ENCODE measurements at regions not wholly inside any gene's neighbourhood (a gene's known extent, or its start where the extent isn't known, plus 50 kb on each side); places are given as distances from the start of the nearest gene placed in this dataset.

DNA sequence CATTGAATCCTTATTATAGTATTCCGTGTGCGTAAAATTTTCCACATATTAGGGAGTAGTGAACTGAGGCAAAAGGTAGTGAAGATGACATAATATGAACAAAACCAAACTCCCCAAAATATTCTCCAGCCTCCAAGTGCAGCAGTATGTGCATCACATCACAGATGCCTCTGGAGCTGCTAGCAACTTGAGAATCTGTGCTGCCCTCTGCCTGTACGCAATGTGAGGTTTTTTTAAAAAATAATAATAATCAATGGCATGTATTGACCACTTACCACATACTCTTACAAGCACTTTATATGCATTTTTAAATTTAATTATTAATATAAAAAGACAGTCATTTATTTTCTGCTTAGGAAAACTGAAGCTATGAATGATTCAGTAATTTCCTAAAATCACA, 583.0 kb upstream of the SPRY2 start:
- POLR2A ChIA-PET = no interaction called here
- in situ Hi-C loops (cut with MboI) = no loop called here
- WGBS (ENCODE audit: insufficient coverage, insufficient replicate concordance, low lambda C conversion rate, missing lambda C conversion rate) = 74% methylated on average over 3 of the region's 3 CpGs

More for the DNA sequence above, 583.0 kb upstream of the SPRY2 start:
- ATAC-seq = peak; percentile 55; the same call in 2 of the 3 replicates
- H2AFZ ChIP-seq (ENCODE audit: control insufficient read depth, low read depth, low read length) = no peak overlapping the region
- no peaks in the 10 kb centered on the region for H4K20me1 ChIP-seq (ENCODE audit: control insufficient read depth, insufficient read depth)
- ChIA-PET CTCF (interaction anchor here (0.6 to 1.9 kb wide), 18 partner anchors 13 to 1245 kb away, joined by 3 to 15 read pairs (median 4); no protein-coding TSS in a partner anchor), SMC1A (ENCODE audit: uncharacterized antibody, unreplicated experiment) (interaction anchor here (0.6 to 2.1 kb wide), 14 partner anchors 20 to 1244 kb away, joined by 3 to 10 read pairs (median 4); no protein-coding TSS in a partner anchor), RAD21 (ENCODE audit: unreplicated experiment) (interaction anchor here (0.9 to 1.5 kb wide), 11 partner anchors 94 to 1245 kb away, joined by 3 to 6 read pairs (median 3); no protein-coding TSS in a partner anchor)
- no peak overlapping the region for H3K4me3 ChIP-seq
- no peak overlapping the region for H3K4me2 ChIP-seq (ENCODE audit: control insufficient read depth, insufficient read depth)
- no peak for DNase-seq (ENCODE audit: low read depth, low spot score)
- H3K4me1 ChIP-seq (ENCODE audit: control insufficient read depth, insufficient read depth, low read length) = no peaks in the 10 kb centered on the region
- BruUV-seq (replicated peaks) = no TSS peak
- H3K27me3 ChIP-seq (replicated peaks in 1 of 2; ENCODE audit: control insufficient read depth in 2 of 2, insufficient read depth in 2 of 2, low read length in 1 of 2) = no peaks in the 10 kb centered on the region
- no peak for FAIRE-seq
- H3K27ac ChIP-seq (ENCODE audit: control insufficient read depth, insufficient read depth) = no peak overlapping the region
- H3K9ac ChIP-seq (ENCODE audit: control insufficient read depth, insufficient read depth, low read length) = no peak overlapping the region
- no peaks in the 10 kb centered on the region for H3K36me3 ChIP-seq (ENCODE audit: control insufficient read depth in 2 of 2, insufficient read depth in 2 of 2, low read length in 1 of 2)
- TF ChIP-seq, protein P1, sequence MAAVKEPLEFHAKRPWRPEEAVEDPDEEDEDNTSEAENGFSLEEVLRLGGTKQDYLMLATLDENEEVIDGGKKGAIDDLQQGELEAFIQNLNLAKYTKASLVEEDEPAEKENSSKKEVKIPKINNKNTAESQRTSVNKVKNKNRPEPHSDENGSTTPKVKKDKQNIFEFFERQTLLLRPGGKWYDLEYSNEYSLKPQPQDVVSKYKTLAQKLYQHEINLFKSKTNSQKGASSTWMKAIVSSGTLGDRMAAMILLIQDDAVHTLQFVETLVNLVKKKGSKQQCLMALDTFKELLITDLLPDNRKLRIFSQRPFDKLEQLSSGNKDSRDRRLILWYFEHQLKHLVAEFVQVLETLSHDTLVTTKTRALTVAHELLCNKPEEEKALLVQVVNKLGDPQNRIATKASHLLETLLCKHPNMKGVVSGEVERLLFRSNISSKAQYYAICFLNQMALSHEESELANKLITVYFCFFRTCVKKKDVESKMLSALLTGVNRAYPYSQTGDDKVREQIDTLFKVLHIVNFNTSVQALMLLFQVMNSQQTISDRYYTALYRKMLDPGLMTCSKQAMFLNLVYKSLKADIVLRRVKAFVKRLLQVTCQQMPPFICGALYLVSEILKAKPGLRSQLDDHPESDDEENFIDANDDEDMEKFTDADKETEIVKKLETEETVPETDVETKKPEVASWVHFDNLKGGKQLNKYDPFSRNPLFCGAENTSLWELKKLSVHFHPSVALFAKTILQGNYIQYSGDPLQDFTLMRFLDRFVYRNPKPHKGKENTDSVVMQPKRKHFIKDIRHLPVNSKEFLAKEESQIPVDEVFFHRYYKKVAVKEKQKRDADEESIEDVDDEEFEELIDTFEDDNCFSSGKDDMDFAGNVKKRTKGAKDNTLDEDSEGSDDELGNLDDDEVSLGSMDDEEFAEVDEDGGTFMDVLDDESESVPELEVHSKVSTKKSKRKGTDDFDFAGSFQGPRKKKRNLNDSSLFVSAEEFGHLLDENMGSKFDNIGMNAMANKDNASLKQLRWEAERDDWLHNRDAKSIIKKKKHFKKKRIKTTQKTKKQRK (IDR thresholded peaks at IDR 0.05; ENCODE audit: low read depth, low read length) = no peak
- TF ChIP-seq RAD21 (IDR thresholded peaks at IDR 0.05; ENCODE audit: insufficient read depth, low read depth, low read length) (peak; percentile 35; the same call in 1 of the 2 replicates), SMC3 (IDR thresholded peaks at IDR 0.05; ENCODE audit: borderline replicate concordance, low read length) (peak; percentile 41; the same call in 1 of the 2 replicates)
- TF ChIP-seq, protein P2, sequence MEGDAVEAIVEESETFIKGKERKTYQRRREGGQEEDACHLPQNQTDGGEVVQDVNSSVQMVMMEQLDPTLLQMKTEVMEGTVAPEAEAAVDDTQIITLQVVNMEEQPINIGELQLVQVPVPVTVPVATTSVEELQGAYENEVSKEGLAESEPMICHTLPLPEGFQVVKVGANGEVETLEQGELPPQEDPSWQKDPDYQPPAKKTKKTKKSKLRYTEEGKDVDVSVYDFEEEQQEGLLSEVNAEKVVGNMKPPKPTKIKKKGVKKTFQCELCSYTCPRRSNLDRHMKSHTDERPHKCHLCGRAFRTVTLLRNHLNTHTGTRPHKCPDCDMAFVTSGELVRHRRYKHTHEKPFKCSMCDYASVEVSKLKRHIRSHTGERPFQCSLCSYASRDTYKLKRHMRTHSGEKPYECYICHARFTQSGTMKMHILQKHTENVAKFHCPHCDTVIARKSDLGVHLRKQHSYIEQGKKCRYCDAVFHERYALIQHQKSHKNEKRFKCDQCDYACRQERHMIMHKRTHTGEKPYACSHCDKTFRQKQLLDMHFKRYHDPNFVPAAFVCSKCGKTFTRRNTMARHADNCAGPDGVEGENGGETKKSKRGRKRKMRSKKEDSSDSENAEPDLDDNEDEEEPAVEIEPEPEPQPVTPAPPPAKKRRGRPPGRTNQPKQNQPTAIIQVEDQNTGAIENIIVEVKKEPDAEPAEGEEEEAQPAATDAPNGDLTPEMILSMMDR (IDR thresholded peaks at IDR 0.05 in 2 of 3, conservative IDR thresholded peaks at IDR 0.05 in 1 of 3; ENCODE audit: control insufficient read depth in 2 of 3, extremely low read depth in 1 of 3, insufficient read depth in 1 of 3, low read depth in 3 of 3, low read length in 3 of 3) = peak in 1 of 3 experiments; percentile 39; a peak in 1 of 6 replicates
- no peaks in the 10 kb centered on the region for H3K9me3 ChIP-seq (replicated peaks; ENCODE audit: control insufficient read depth, insufficient read depth, low read length)
- intact Hi-C loops (cut with micrococcal nuclease; ENCODE audit: unreplicated experiment) = loop anchor here (5.0 kb wide), 1 partner anchor 582 kb away; the partner anchor contains the start of gene SPRY2
- H3K79me2 ChIP-seq (ENCODE audit: control insufficient read depth, insufficient read depth, low read length) = no peaks in the 10 kb centered on the region

Data from GM12878 (cell line).